GM12878 (cell line): ENCODE measurements at regions not wholly inside any gene's neighbourhood (a gene's known extent, or its start where the extent isn't known, plus 50 kb on each side); places are given as distances from the start of the nearest gene placed in this dataset.

ENCODE experiments used
- BACH1 ChIP-seq: fragments of 450-650 bp; IDR thresholded peaks from 2 replicates; pipeline ENCODE4 v1.6.1; 2017; ENCODE audit warnings: mild to moderate bottlenecking, borderline replicate concordance
- BCL3 ChIP-seq: IDR thresholded peaks from 2 replicates; pipeline ENCODE4 v1.6.1; 2011; ENCODE audit warnings: borderline replicate concordance, low read depth, mild to moderate bottlenecking, moderate library complexity, low read length; ENCODE audit not compliant: insufficient read depth, poor library complexity, severe bottlenecking
- CBFB ChIP-seq: IDR thresholded peaks from 2 replicates; pipeline ENCODE4 v1.6.1; 2016; ENCODE audit warnings: antibody characterized with exemption, low read depth
- CBX5 ChIP-seq: sonication (generic); IDR thresholded peaks from 2 replicates; pipeline ENCODE4 v1.6.1; 2016; ENCODE audit warnings: low read depth, moderate library complexity, mild to moderate bottlenecking, inconsistent platforms
- CREM ChIP-seq: IDR thresholded peaks from 2 replicates; pipeline ENCODE4 v1.6.1; 2014; ENCODE audit warnings: antibody characterized with exemption, low read depth
- ESRRA ChIP-seq: IDR thresholded peaks from 2 replicates; pipeline ENCODE4 v1.6.1; 2012; ENCODE audit warnings: mild to moderate bottlenecking, low read length, improper control_type of control experiment
- EZH2 ChIP-seq: IDR thresholded peaks from 2 replicates; pipeline ENCODE4 v1.6.1; 2012; ENCODE audit warnings: low read depth, mild to moderate bottlenecking, control low read depth, inconsistent platforms, low read length, borderline replicate concordance; ENCODE audit not compliant: control insufficient read depth
- FOS ChIP-seq: IDR thresholded peaks from 3 replicates; pipeline ENCODE4 v1.6.1; 2011; ENCODE audit warnings: borderline replicate concordance; ENCODE audit not compliant: insufficient read length; ENCODE audit errors: extremely low read depth
- FOXK2 ChIP-seq: fragments of 450-650 bp; IDR thresholded peaks from 2 replicates; pipeline ENCODE4 v1.6.1; 2017; ENCODE audit warnings: mild to moderate bottlenecking, moderate library complexity
- FOXM1 ChIP-seq: IDR thresholded peaks from 2 replicates; pipeline ENCODE4 v1.6.1; 2012; ENCODE audit warnings: low read depth, mild to moderate bottlenecking, inconsistent platforms, low read length, moderate library complexity
- HDGF ChIP-seq: fragments of 450-650 bp; IDR thresholded peaks from 2 replicates; pipeline ENCODE4 v1.6.1; 2016; ENCODE audit warnings: antibody characterized with exemption
- KDM1A ChIP-seq: fragments of 200-600 bp; sonication (generic); IDR thresholded peaks from 2 replicates; pipeline ENCODE4 v1.6.1; 2016; ENCODE audit warnings: borderline replicate concordance
- KLF5 ChIP-seq: fragments of 450-650 bp; IDR thresholded peaks from 2 replicates; pipeline ENCODE4 v1.6.1; 2014; ENCODE audit warnings: mild to moderate bottlenecking; ENCODE audit not compliant: partially characterized antibody
- MEF2A ChIP-seq: IDR thresholded peaks from 2 replicates; pipeline ENCODE4 v1.6.1; 2011; ENCODE audit warnings: low read depth, mild to moderate bottlenecking, low read length, moderate library complexity; ENCODE audit not compliant: insufficient read depth
- NFIC ChIP-seq: IDR thresholded peaks from 2 replicates; pipeline ENCODE4 v1.6.1; 2012; ENCODE audit warnings: low read depth, mild to moderate bottlenecking, inconsistent platforms, low read length, moderate library complexity
- NFXL1 ChIP-seq: fragments of 450-650 bp; IDR thresholded peaks from 2 replicates; pipeline ENCODE4 v1.6.1; 2017; ENCODE audit warnings: antibody characterized with exemption, mild to moderate bottlenecking, borderline replicate concordance
- NR2C2 ChIP-seq: IDR thresholded peaks from 2 replicates; pipeline ENCODE4 v1.6.1; 2011; ENCODE audit warnings: borderline replicate concordance, low read depth; ENCODE audit not compliant: control insufficient read depth, insufficient read length
- RELB ChIP-seq: fragments of 450-650 bp; IDR thresholded peaks from 2 replicates; pipeline ENCODE4 v1.6.1; 2017; ENCODE audit warnings: low read depth, mild to moderate bottlenecking, moderate library complexity
- RFX5 ChIP-seq: IDR thresholded peaks from 2 replicates; pipeline ENCODE4 v1.6.1; 2011; ENCODE audit warnings: low read depth, low read length, improper control_type of control experiment
- SMAD1 ChIP-seq: fragments of 450-650 bp; IDR thresholded peaks from 2 replicates; pipeline ENCODE4 v1.6.1; 2018; ENCODE audit warnings: mild to moderate bottlenecking, low read depth; ENCODE audit not compliant: partially characterized antibody
- SMAD5 ChIP-seq: IDR thresholded peaks from 2 replicates; pipeline ENCODE4 v1.6.1; 2016; ENCODE audit warnings: antibody characterized with exemption, low read depth
- SMARCA5 ChIP-seq: fragments of 450-650 bp; IDR thresholded peaks from 2 replicates; pipeline ENCODE4 v1.6.1; 2017; ENCODE audit warnings: mild to moderate bottlenecking
- SPI1 ChIP-seq: IDR thresholded peaks from 2 replicates; pipeline ENCODE4 v1.6.1; 2011; ENCODE audit warnings: low read depth, mild to moderate bottlenecking, low read length, moderate library complexity, borderline replicate concordance; ENCODE audit not compliant: insufficient read depth
- STAT3 ChIP-seq: IDR thresholded peaks from 2 replicates; pipeline ENCODE4 v1.6.1; 2011; ENCODE audit warnings: low read depth, low read length, improper control_type of control experiment
- ZNF592 ChIP-seq: fragments of 450-650 bp; IDR thresholded peaks from 2 replicates; pipeline ENCODE4 v1.6.1; 2017; ENCODE audit warnings: mild to moderate bottlenecking, moderate library complexity
- ZNF622 ChIP-seq: fragments of 450-650 bp; IDR thresholded peaks from 2 replicates; pipeline ENCODE4 v1.6.1; 2017; ENCODE audit warnings: mild to moderate bottlenecking, inconsistent platforms

- no peak for TF ChIP-seq SMARCA5
- peak; percentile 58; the same call in 1 of the 2 replicates for TF ChIP-seq CBFB
- TF ChIP-seq ESRRA = no peak
- TF ChIP-seq CBX5 = peak; percentile 37; the same call in 1 of the 2 replicates
- no peak for TF ChIP-seq FOS
- TF ChIP-seq BCL3 = peak; percentile 72
- no peak for TF ChIP-seq SMAD5
- peak; percentile 73 for TF ChIP-seq CREM
- TF ChIP-seq NR2C2 = no peak
- TF ChIP-seq BACH1 = no peak
- no peak for TF ChIP-seq EZH2
- peak; percentile 65; the same call in 1 of the 2 replicates for TF ChIP-seq MEF2A
- 0 out of 2 replicates have a peak, but pooled peaks have one; percentile 27 for TF ChIP-seq FOXM1
- TF ChIP-seq RELB = peak; percentile 53
- no peak for TF ChIP-seq KLF5
- no peak for TF ChIP-seq ZNF622
- TF ChIP-seq NFIC = peak; percentile 78
- no peak for TF ChIP-seq RFX5
- no peak for TF ChIP-seq ZNF592
- no peak for TF ChIP-seq STAT3
- no peak for TF ChIP-seq KDM1A
- TF ChIP-seq FOXK2 = peak; percentile 60; the same call in 1 of the 2 replicates
- no peak for TF ChIP-seq SPI1
- no peak for TF ChIP-seq HDGF
- TF ChIP-seq NFXL1 = peak; percentile 97
- no peak for TF ChIP-seq SMAD1
These were observed 85.0 kb upstream of the UBL3 start (continued) for GRCh38 chr13:29935309-29935981.
